ENCODE measurements at regions not wholly inside any gene's neighbourhood (a gene's known extent, or its start where the extent isn't known, plus 50 kb on each side); places are given as distances from the start of the nearest gene placed in this dataset.
"Not testable (repeated sequence)": the region's sequence is repeated elsewhere in the genome, so short reads cannot be mapped to it uniquely, and the experiment has no call there.

GRCh38 chr6:94873819-94874218 is 703.5 kb upstream of the MANEA start:
- TF ChIP-seq POLR2A, CTCF, POLR2AphosphoS5 (IDR thresholded peaks at IDR 0.05): not testable (repeated sequence)
